GM21367 (cell line): ENCODE measurements at regions not wholly inside any gene's neighbourhood (a gene's known extent, or its start where the extent isn't known, plus 50 kb on each side); places are given as distances from the start of the nearest gene placed in this dataset.

Experiments used
- ATAC-seq: cut with Tn5 transposase; IDR thresholded peaks from one replicate; pipeline ENCODE4 v1.9.1; 2021; ENCODE audit not compliant: unreplicated experiment

DNA sequence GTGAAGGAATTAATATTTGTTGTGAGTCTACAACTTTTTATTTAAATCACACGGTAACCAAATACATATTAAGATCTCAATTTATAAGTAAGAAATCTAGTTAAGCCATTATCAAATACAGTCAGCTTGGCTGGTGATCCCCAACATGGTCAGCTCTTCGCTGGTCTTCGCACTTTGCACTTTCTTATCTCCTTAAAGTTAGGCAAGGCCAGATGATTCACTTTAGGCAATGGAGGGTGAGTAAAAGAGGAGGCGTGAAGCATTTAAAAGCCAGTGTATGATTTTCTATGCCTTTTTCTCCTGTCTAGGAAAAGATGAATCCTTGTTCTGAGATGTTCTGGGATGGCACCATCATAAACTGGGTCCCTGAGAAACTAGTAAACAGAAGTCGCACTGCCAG is 793.7 kb upstream of the ARGLU1 start:
- ATAC-seq = no peak

DNA sequence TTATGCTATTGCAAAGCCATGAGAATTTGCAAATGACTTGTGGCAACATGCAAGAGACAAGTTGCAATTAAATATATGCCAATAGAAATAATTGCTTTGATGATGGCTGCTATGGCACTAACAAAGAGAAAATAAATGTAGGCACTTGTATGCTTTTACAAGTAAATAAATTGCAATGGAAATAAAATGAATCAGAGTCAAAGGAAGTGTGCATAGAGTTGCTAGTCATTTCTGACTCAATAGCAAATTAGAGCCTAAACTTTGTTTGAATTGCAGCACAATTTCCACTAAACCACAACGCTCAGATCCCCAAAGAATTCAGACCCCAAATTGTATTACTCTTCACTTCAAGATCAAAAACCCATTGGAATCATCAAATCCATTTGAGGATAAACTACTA is 792.1 kb upstream of the ARGLU1 start:
- no peak for ATAC-seq

- no peak for ATAC-seq
These were observed 790.9 kb upstream of the ARGLU1 start for GRCh38 chr13:107358866-107359265.

DNA sequence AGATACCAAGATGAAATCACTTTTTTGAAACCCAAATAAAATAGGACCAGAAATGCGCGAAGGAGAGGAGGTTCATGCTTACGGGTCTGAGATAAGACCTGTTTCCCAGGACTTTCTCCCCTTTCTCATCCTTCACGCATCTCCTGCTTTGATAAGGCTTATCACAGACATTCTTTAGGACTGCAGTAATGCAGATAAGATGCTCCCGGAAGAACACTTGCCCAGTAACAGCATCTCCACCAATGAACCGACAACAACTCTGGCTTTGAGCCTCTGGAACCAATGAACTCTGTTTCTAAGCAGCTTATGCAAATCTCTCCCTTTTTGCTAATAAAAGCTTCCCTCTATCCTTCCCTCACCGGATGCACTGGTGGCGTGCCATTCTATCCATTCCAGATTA is 783.4 kb upstream of the ARGLU1 start:
- no peak for ATAC-seq

DNA sequence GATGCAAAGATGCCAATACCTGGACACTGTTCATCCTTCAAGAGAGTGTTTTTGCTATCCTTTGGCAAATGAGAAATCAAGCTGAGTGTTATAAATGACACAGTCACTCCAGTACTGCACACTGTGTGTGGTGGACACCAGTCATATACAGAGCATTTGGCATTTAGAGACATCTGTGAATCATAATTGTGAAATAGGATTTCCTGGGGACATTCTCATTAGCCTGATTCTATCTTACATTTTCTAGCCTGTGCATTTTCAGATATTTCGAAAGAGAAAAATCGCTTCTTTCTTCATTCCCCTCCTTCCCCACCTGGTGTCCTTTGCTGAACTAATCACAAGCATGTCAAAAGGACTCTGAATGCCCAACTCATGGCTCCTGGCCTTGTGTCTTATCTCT is 781.0 kb upstream of the ARGLU1 start:
- no peak for ATAC-seq

- ATAC-seq = no peak
These were observed 780.5 kb upstream of the ARGLU1 start for GRCh38 chr13:107348471-107348870.

GRCh38 chr13:107347641-107348369 is 779.9 kb upstream of the ARGLU1 start:
- ATAC-seq = no peak

- no peak for ATAC-seq
These were observed 774.8 kb upstream of the ARGLU1 start for GRCh38 chr13:107342747-107343146.

DNA sequence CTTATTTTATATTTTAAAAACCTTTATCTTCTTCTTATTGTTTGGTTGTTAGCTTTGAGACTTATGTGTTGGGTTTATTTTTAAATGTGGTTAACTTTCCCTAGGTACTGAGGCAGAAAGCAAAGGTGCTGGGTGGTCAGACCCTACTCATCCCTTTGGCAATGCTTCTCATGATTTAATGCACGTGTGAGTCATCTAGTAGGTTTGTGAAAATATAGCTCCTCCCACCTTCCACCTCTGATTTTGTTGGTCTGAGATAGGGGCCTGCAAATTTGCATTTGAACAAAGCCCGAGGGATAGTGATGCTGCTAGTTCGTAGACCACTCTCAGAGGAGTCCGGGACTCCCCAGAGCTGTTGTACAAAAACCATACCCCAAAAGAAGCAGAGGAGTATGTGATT is 771.3 kb upstream of the ARGLU1 start:
- ATAC-seq = no peak

DNA sequence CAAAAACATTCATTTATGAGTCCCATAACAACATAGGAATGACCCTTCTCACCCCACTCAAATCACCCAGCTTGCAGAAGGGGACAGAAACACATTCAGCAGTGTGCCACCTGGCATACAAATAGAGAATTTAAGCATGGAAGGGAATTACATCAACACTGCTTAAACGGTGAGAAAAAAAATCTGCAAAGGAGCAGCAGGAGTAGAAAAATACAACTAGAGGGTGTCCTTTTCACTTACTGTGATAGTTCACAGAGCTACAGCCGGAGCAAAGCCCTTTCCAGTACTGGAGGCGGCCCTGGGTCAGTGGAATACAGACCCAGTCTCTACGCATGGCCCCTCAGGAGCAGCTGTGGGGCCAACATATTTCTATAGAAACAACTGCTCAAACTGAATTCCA is 764.3 kb upstream of the ARGLU1 start:
- no peak for ATAC-seq

GRCh38 chr13:107331359-107331758 is 763.4 kb upstream of the ARGLU1 start:
- ATAC-seq = no peak

GRCh38 chr13:107330484-107330883 is 762.5 kb upstream of the ARGLU1 start:
- no peak for ATAC-seq

GRCh38 chr13:107329991-107330390 is 762.1 kb upstream of the ARGLU1 start:
- no peak for ATAC-seq

DNA sequence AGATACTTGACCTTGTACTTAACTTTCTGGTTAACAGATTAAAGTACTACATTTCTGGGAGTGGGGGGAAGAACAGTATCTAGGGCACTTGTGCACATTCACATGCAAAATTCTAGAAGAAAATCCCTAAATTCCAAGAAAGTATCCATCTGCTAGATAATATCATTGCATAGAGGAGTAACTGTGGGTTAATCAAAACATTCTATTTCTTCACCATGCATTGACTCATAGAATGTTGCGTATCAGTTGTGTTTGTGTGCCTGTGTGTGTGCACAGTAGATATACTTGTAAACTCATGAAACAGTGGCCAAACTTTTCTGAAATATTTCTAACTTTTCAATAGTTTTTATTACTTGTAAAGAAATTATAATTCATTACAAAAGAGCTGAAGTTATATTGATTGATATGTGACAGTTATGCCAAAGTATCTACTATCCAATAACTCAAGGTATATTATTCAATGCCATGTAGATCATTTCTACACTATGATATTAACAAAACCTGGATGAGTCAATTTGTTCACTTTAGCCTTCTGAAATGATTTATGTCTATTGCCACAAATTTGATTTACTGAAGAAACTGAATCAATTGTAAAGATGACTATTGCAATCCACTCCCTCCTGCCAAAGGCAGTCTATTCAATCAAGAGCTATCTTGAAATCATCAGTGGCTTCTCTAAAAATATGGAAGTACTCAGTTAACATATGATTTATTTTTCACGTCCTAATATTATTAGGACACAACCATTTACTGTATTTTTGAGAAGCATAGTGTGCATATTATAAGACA is 756.7 kb upstream of the ARGLU1 start:
- ATAC-seq = no peak

- ATAC-seq = no peak
These were observed 754.3 kb upstream of the ARGLU1 start for GRCh38 chr13:107322228-107322627.

DNA sequence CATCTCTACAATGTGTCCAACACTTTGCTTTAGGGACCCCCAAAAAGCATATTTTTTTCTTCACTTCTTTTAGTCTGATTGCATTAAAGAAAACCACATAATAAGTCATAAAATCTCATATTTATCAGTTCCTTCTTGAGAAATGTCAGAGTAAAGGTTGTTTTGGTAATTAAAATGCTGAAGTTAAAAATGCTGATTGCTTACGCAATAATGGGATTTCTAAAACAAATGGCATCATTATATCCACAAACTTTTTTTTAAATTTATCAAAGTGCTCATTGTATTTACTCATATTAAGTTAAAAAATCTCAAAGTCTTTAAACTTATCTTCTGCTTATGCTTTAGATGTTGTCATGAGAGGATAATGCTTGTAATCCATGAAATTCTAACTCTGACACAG is 737.2 kb upstream of the ARGLU1 start:
- no peak for ATAC-seq

DNA sequence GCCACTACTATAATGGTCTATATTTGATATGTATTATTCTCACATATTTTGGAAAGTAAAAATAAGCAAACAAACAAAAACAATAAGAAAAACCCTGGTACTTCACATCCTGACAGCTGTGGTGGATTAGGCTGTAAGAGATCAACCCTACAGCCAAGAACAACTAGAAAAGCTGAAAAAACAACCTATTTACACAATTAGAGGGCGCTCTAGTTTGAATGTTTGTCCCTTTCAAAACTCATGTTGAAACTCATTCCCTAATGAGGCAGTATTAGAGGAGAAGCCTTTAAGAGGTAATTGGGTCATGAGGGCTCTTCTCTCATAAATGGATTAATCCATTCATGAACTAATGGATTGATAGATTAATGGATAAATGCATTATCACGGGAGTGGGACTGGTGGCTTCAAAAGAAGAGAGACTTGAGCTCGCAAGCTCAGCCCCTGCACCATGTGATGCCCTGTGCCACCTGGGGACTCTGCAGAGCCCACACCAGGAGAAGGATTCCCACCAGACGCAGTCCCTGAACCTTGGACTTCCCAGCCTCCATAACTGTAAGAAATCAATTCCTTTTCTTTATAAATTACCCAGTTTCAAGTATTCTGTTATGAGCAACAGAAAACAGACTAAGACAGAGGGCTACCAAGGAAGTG is 733.9 kb upstream of the ARGLU1 start:
- ATAC-seq = no peak

DNA sequence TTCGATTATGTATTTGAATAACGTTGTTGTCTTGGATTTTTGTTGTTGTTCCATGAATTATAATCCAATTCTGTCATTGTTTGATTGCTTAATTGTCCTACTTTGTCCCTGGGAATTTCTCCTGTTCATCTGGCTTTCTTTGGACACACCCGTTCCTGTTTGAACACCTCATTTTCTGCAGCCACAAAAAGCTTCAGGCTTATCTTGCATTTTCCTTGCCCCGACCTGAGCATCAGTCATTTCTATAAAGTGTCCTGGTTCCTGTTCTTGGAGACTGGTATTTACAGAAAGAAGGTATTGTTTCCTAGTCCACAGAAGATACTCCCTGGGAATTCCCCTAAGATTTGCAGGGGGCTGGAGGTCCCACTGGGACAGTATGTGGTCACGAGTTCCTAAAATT is 731.8 kb upstream of the ARGLU1 start:
- ATAC-seq = no peak

GRCh38 chr13:107296804-107297203 is 728.9 kb upstream of the ARGLU1 start:
- ATAC-seq = no peak

GRCh38 chr13:107295416-107296140 is 727.6 kb upstream of the ARGLU1 start:
- no peak for ATAC-seq

- ATAC-seq = no peak
These were observed 726.0 kb upstream of the ARGLU1 start for GRCh38 chr13:107293924-107294323.
